CD4-positive, alpha-beta T cell treated with Interleukin-1 beta for 1 hour (primary cell): ENCODE measurements at regions not wholly inside any gene's neighbourhood (a gene's known extent, or its start where the extent isn't known, plus 50 kb on each side); places are given as distances from the start of the nearest gene placed in this dataset.
"Not testable (repeated sequence)": the region's sequence is repeated elsewhere in the genome, so short reads cannot be mapped to it uniquely, and the experiment has no call there.

Experiments
- DNase-seq, 2 donors: peaks; one replicate each; pipeline ENCODE4 v3.0.0-alpha.2; 2020 to 2022

- DNase-seq: no peak
Observed at GRCh38 chr13:86585835-86586234, 786.6 kb upstream of the SLITRK6 start.

GRCh38 chr13:86591862-86592261, 792.6 kb upstream of the SLITRK6 start:
- no peak for DNase-seq

GRCh38 chr13:86601351-86601750, 802.1 kb upstream of the SLITRK6 start:
- DNase-seq: no peak

GRCh38 chr13:86606264-86606663, 807.0 kb upstream of the SLITRK6 start:
- no peak for DNase-seq

GRCh38 chr13:86608701-86609100, 809.5 kb upstream of the SLITRK6 start:
- DNase-seq: no peak

GRCh38 chr13:86633346-86633745, 834.1 kb upstream of the SLITRK6 start:
- DNase-seq: no peak

- not testable (repeated sequence) for DNase-seq
Observed at GRCh38 chr13:86651171-86651570, 852.0 kb upstream of the SLITRK6 start.

- DNase-seq: no peak
Observed at GRCh38 chr13:86653009-86653408, 853.8 kb upstream of the SLITRK6 start.

- no peak for DNase-seq
Observed at GRCh38 chr13:86655561-86655960, 856.3 kb upstream of the SLITRK6 start.

GRCh38 chr13:86660090-86660489, 860.9 kb upstream of the SLITRK6 start:
- no peak for DNase-seq

GRCh38 chr13:86665842-86666241, 866.6 kb upstream of the SLITRK6 start:
- no peak for DNase-seq

- DNase-seq: no peak
Observed at GRCh38 chr13:86673931-86674431, 874.8 kb upstream of the SLITRK6 start.

GRCh38 chr13:86681223-86681622, 882.0 kb upstream of the SLITRK6 start:
- DNase-seq: no peak

- no peak for DNase-seq
Observed at GRCh38 chr13:86684402-86684801, 885.2 kb upstream of the SLITRK6 start.

- no peak for DNase-seq
Observed at GRCh38 chr13:86689911-86690310, 890.7 kb upstream of the SLITRK6 start.

- DNase-seq: no peak
Observed at GRCh38 chr13:86692291-86692690, 893.1 kb upstream of the SLITRK6 start.

- no peak for DNase-seq
Observed at GRCh38 chr13:86710013-86710412, 910.8 kb upstream of the SLITRK6 start.

- no peak for DNase-seq
Observed at GRCh38 chr13:86710896-86711295, 911.7 kb upstream of the SLITRK6 start.

GRCh38 chr13:86714495-86714894, 915.3 kb upstream of the SLITRK6 start:
- no peak for DNase-seq

GRCh38 chr13:86725105-86725504, 925.9 kb upstream of the SLITRK6 start:
- DNase-seq: no peak

GRCh38 chr13:86729206-86729605, 930.0 kb upstream of the SLITRK6 start:
- no peak for DNase-seq

GRCh38 chr13:86731987-86732386, 932.8 kb upstream of the SLITRK6 start:
- no peak for DNase-seq

GRCh38 chr13:86737334-86737932, 933.7 kb upstream of the SLITRK5 start:
- no peak for DNase-seq

GRCh38 chr13:86741762-86742285, 929.3 kb upstream of the SLITRK5 start:
- no peak for DNase-seq
